GM12878 (cell line): ENCODE measurements at regions not wholly inside any gene's neighbourhood (a gene's known extent, or its start where the extent isn't known, plus 50 kb on each side); places are given as distances from the start of the nearest gene placed in this dataset.

Experiments used
- ATAC-seq: fragments of 200-7000 bp; cut with Tn5 transposase; 3 replicates; pipeline ENCODE4 v1.9.1; 2020; ENCODE audit warnings: mild to moderate bottlenecking, moderate library complexity
- BruUV-seq: library from RNA; stranded (reverse); fragments of 400-500 nt; replicated peaks from 2 replicates; lab custom pipeline; 2021; lab: Mats Ljungman, UMichigan
- CTCF ChIA-PET: fragments of 300-600 bp; sonication (Branson Sonifier 250); formaldehyde crosslinking; extraction: SDS; loops from one replicate; lab custom pipeline; 2021; ENCODE audit warnings: inconsistent platforms; lab: Yijun Ruan, JAX
- POLR2A ChIA-PET: fragments of 350-600 bp; formaldehyde crosslinking; extraction: SDS; loops from one replicate; lab custom pipeline; 2021; ENCODE audit warnings: inconsistent platforms; lab: Charles Lee
- RAD21 ChIA-PET: fragments of 300-600 bp; sonication (Branson Sonifier 250); formaldehyde crosslinking; loops from one replicate; lab custom pipeline; 2023; ENCODE audit warnings: antibody characterized with exemption; ENCODE audit not compliant: unreplicated experiment; lab: Charles Lee
- SMC1A ChIA-PET: fragments of 300-600 bp; sonication (Branson Sonifier 250); formaldehyde crosslinking; loops from one replicate; lab custom pipeline; 2023; ENCODE audit not compliant: unreplicated experiment, uncharacterized antibody; lab: Charles Lee
- DNase-seq: peaks from one replicate; pipeline ENCODE4 v3.0.0-alpha.2; 2011; ENCODE audit warnings: low read depth, low spot score
- FAIRE-seq: peaks from 3 replicates; lab custom pipeline; 2011; peaks lifted over from hg19 to GRCh38; lab: Jason Lieb, UNC
- H2AFZ ChIP-seq: 2 replicates; pipeline ENCODE4 v1.6.0; 2011; ENCODE audit warnings: low read depth, low read length, control low read depth; ENCODE audit not compliant: control insufficient read depth
- H3K27ac ChIP-seq: 2 replicates; pipeline ENCODE4 v1.5.1; 2011; ENCODE audit warnings: control low read depth; ENCODE audit not compliant: control insufficient read depth, insufficient read depth
- H3K27me3 ChIP-seq, 2 experiments: replicated peaks in 1 of 2; 2 replicates each; pipeline versions ENCODE4 v1.6.0 to v1.6.1; 2011; ENCODE audit warnings: low read length in 1 of 2; ENCODE audit not compliant: control insufficient read depth in 2 of 2, insufficient read depth in 2 of 2
- H3K36me3 ChIP-seq, 2 experiments: 2 replicates each; pipeline ENCODE4 v1.5.1; 2011; ENCODE audit warnings: low read length in 1 of 2; ENCODE audit not compliant: control insufficient read depth in 2 of 2, insufficient read depth in 2 of 2
- H3K4me1 ChIP-seq: 2 replicates; pipeline ENCODE4 v1.6.1; 2011; ENCODE audit warnings: mild to moderate bottlenecking, low read length, moderate library complexity, mixed read lengths; ENCODE audit not compliant: control insufficient read depth, insufficient read depth
- H3K4me2 ChIP-seq: 2 replicates; pipeline ENCODE4 v1.6.0; 2011; ENCODE audit warnings: control low read depth; ENCODE audit not compliant: control insufficient read depth, insufficient read depth
- H3K4me3 ChIP-seq: fragments of 200-600 bp; sonication (generic); 2 replicates; pipeline ENCODE4 v1.5.1; 2016
- H3K79me2 ChIP-seq: 2 replicates; pipeline ENCODE4 v1.6.0; 2011; ENCODE audit warnings: low read length; ENCODE audit not compliant: control insufficient read depth, insufficient read depth
- H3K9ac ChIP-seq: 2 replicates; pipeline ENCODE4 v1.8.0; 2011; ENCODE audit warnings: low read length, control low read depth, mixed read lengths; ENCODE audit not compliant: control insufficient read depth, insufficient read depth
- H3K9me3 ChIP-seq: replicated peaks from 3 replicates; pipeline ENCODE4 v1.5.1; 2011; ENCODE audit warnings: mild to moderate bottlenecking, low read length; ENCODE audit not compliant: control insufficient read depth, insufficient read depth
- H4K20me1 ChIP-seq: 2 replicates; pipeline ENCODE4 v1.6.0; 2011; ENCODE audit not compliant: control insufficient read depth, insufficient read depth
- CHD1 ChIP-seq: IDR thresholded peaks from 2 replicates; pipeline ENCODE4 v1.6.1; 2012; ENCODE audit warnings: low read depth, low read length, improper control_type of control experiment
- EGR1 ChIP-seq, 2 experiments: IDR thresholded peaks; 1 replicate in 1 of 2; 2 replicates in 1 of 2; pipeline ENCODE4 v1.6.1; 2011 to 2012; ENCODE audit warnings: low read depth in 2 of 2, low read length in 2 of 2, borderline replicate concordance in 1 of 2, mild to moderate bottlenecking in 1 of 2, moderate library complexity in 1 of 2
- KLF5 ChIP-seq: fragments of 450-650 bp; IDR thresholded peaks from 2 replicates; pipeline ENCODE4 v1.6.1; 2014; ENCODE audit warnings: mild to moderate bottlenecking; ENCODE audit not compliant: partially characterized antibody
- MEF2B ChIP-seq: fragments of 450-650 bp; IDR thresholded peaks from 2 replicates; pipeline ENCODE4 v1.6.1; 2018; ENCODE audit warnings: mild to moderate bottlenecking, moderate library complexity; ENCODE audit not compliant: partially characterized antibody, poor library complexity, severe bottlenecking
- NRF1 ChIP-seq: conservative IDR thresholded peaks from 2 replicates; pipeline ENCODE4 v1.6.1; 2011; ENCODE audit warnings: mild to moderate bottlenecking, low read depth, low read length, improper control_type of control experiment
- REST ChIP-seq: IDR thresholded peaks from 2 replicates; pipeline ENCODE4 v1.6.1; 2012; ENCODE audit warnings: mild to moderate bottlenecking, low read depth, low read length
- SMC3 ChIP-seq: IDR thresholded peaks from 2 replicates; pipeline ENCODE4 v1.6.1; 2011; ENCODE audit warnings: low read length, improper control_type of control experiment, borderline replicate concordance
- SREBF1 ChIP-seq: IDR thresholded peaks from 2 replicates; pipeline ENCODE4 v1.6.1; 2012; ENCODE audit warnings: mild to moderate bottlenecking, low read length
- TCF3 ChIP-seq: IDR thresholded peaks from 2 replicates; pipeline ENCODE4 v1.6.1; 2012; ENCODE audit warnings: low read depth, mild to moderate bottlenecking, low read length, borderline replicate concordance; ENCODE audit not compliant: insufficient read depth
- YY1 ChIP-seq: IDR thresholded peaks from 2 replicates; pipeline ENCODE4 v1.6.1; 2011; ENCODE audit warnings: low read depth, mild to moderate bottlenecking, low read length
- ZBTB40 ChIP-seq: fragments of 450-650 bp; IDR thresholded peaks from 2 replicates; pipeline ENCODE4 v1.6.1; 2016; ENCODE audit warnings: mild to moderate bottlenecking, moderate library complexity, borderline replicate concordance
- ZZZ3 ChIP-seq: IDR thresholded peaks from 2 replicates; pipeline ENCODE4 v1.6.1; 2011; ENCODE audit warnings: low read depth; ENCODE audit not compliant: control insufficient read depth, insufficient read length
- WGBS: methylation state at CpG from one replicate; pipeline ENCODE4 v1.1.6; 2016; ENCODE audit warnings: low lambda C conversion rate; ENCODE audit not compliant: insufficient replicate concordance, insufficient coverage; ENCODE audit errors: missing lambda C conversion rate; 5-methylcytosine and 5-hydroxymethylcytosine counted together
- in situ Hi-C: fragments of 300-500 bp; cut with MboI; formaldehyde crosslinking; loops from 9 replicates; pipeline ENCODE4 v1.14.3; 2018; ENCODE audit warnings: mixed read lengths
- intact Hi-C: fragments of 100-400 bp; cut with micrococcal nuclease; formaldehyde crosslinking; loops from one replicate; pipeline ENCODE4 v1.14.2; 2022; ENCODE audit not compliant: unreplicated experiment
- TF ChIP-seq, protein P1 (sequence below): fragments of 450-650 bp; formaldehyde crosslinking; IDR thresholded peaks from 2 replicates; pipeline ENCODE4 v1.4.0; 2020; ENCODE audit warnings: mild to moderate bottlenecking, moderate library complexity

- in situ Hi-C loops: no loop called here
- BruUV-seq: no TSS peak
- Histone ChIP-seq H3K36me3 (no peaks in the 10 kb centered on the region), H3K27ac (no peak overlapping the region), H2AFZ (no peak overlapping the region), H3K9me3 (no peaks in the 10 kb centered on the region), H3K4me2 (no peak overlapping the region), H3K4me1 (no peaks in the 10 kb centered on the region), H3K4me3 (no peak overlapping the region), H3K27me3 (no peaks in the 10 kb centered on the region), H3K9ac (no peak overlapping the region), H3K79me2 (no peaks in the 10 kb centered on the region), H4K20me1 (no peaks in the 10 kb centered on the region)
- FAIRE-seq (no peak), DNase-seq (no peak), ATAC-seq (no peak)
- POLR2A ChIA-PET: no interaction called here
- RAD21 ChIA-PET: no interaction called here
- WGBS: 96% methylated on average over 2 of the region's 2 CpGs
- intact Hi-C loops: no loop called here
- no peak for TF ChIP-seq CHD1
- no peak for TF ChIP-seq YY1
- no peak for TF ChIP-seq TCF3
- no peak for TF ChIP-seq NRF1
- no peak for TF ChIP-seq ZBTB40
- TF ChIP-seq SREBF1: no peak
- TF ChIP-seq, protein P1, sequence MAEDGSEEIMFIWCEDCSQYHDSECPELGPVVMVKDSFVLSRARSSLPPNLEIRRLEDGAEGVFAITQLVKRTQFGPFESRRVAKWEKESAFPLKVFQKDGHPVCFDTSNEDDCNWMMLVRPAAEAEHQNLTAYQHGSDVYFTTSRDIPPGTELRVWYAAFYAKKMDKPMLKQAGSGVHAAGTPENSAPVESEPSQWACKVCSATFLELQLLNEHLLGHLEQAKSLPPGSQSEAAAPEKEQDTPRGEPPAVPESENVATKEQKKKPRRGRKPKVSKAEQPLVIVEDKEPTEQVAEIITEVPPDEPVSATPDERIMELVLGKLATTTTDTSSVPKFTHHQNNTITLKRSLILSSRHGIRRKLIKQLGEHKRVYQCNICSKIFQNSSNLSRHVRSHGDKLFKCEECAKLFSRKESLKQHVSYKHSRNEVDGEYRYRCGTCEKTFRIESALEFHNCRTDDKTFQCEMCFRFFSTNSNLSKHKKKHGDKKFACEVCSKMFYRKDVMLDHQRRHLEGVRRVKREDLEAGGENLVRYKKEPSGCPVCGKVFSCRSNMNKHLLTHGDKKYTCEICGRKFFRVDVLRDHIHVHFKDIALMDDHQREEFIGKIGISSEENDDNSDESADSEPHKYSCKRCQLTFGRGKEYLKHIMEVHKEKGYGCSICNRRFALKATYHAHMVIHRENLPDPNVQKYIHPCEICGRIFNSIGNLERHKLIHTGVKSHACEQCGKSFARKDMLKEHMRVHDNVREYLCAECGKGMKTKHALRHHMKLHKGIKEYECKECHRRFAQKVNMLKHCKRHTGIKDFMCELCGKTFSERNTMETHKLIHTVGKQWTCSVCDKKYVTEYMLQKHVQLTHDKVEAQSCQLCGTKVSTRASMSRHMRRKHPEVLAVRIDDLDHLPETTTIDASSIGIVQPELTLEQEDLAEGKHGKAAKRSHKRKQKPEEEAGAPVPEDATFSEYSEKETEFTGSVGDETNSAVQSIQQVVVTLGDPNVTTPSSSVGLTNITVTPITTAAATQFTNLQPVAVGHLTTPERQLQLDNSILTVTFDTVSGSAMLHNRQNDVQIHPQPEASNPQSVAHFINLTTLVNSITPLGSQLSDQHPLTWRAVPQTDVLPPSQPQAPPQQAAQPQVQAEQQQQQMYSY (CRISPR knock-in tag): no peak
- TF ChIP-seq SMC3: no peak
- no peak for TF ChIP-seq EGR1 (IDR thresholded peaks at IDR 0.05; ENCODE audit: borderline replicate concordance in 1 of 2, low read depth in 2 of 2, low read length in 2 of 2)
- no peak for TF ChIP-seq MEF2B
- no peak for TF ChIP-seq ZZZ3
- TF ChIP-seq REST: no peak
- TF ChIP-seq KLF5: no peak
- CTCF ChIA-PET: no interaction called here
- SMC1A ChIA-PET: interaction anchor here (1.5 kb wide), 1 partner anchor 9 kb away, joined by 3 read pairs; no protein-coding TSS in a partner anchor
Measured at GRCh38 chr2:188869550-188869949, 104.6 kb upstream of the COL3A1 start.
